Fibroblast of mammary gland (primary cell): ENCODE measurements at regions not wholly inside any gene's neighbourhood (a gene's known extent, or its start where the extent isn't known, plus 50 kb on each side); places are given as distances from the start of the nearest gene placed in this dataset.

Experiments
- DNase-seq: peaks from one replicate; pipeline ENCODE4 v3.0.0-alpha.2; 2010; ENCODE audit warnings: low read depth
- H3K4me3 ChIP-seq: 2 replicates; pipeline ENCODE4 v1.5.1; 2011; ENCODE audit warnings: low read depth, mild to moderate bottlenecking, low read length, moderate library complexity; ENCODE audit not compliant: control insufficient read depth
- CTCF ChIP-seq: conservative IDR thresholded peaks from 2 replicates; pipeline ENCODE4 v1.5.1; 2011; ENCODE audit warnings: low read depth, low read length, inconsistent platforms; ENCODE audit not compliant: control insufficient read depth, insufficient read depth

GRCh38 chr2:39949131-39949530 lies 170.1 kb upstream of the THUMPD2 start:
- TF ChIP-seq CTCF = no peak
- no peak overlapping the region for H3K4me3 ChIP-seq
- DNase-seq = peak; percentile 18

GRCh38 chr2:39948016-39948719 lies 169.1 kb upstream of the THUMPD2 start:
- no peak overlapping the region for H3K4me3 ChIP-seq
- TF ChIP-seq CTCF = no peak
- DNase-seq = peak; percentile 81

- no peak overlapping the region for H3K4me3 ChIP-seq
- no peak for TF ChIP-seq CTCF
- DNase-seq = peak; percentile 26
Measured at GRCh38 chr2:39947294-39948015, 168.4 kb upstream of the THUMPD2 start.

GRCh38 chr2:39942950-39943349 lies 163.9 kb upstream of the THUMPD2 start:
- DNase-seq = peak; percentile 21
- no peak overlapping the region for H3K4me3 ChIP-seq
- TF ChIP-seq CTCF = no peak

GRCh38 chr2:39938035-39938835 lies 159.2 kb upstream of the THUMPD2 start:
- no peak for TF ChIP-seq CTCF
- peak; percentile 85 for DNase-seq
- H3K4me3 ChIP-seq = no peak overlapping the region

GRCh38 chr2:39937621-39938020 lies 158.6 kb upstream of the THUMPD2 start:
- DNase-seq = no peak
- TF ChIP-seq CTCF = no peak
- H3K4me3 ChIP-seq = no peak overlapping the region
